ENCODE measurements at regions not wholly inside any gene's neighbourhood (a gene's known extent, or its start where the extent isn't known, plus 50 kb on each side); places are given as distances from the start of the nearest gene placed in this dataset.

DNA sequence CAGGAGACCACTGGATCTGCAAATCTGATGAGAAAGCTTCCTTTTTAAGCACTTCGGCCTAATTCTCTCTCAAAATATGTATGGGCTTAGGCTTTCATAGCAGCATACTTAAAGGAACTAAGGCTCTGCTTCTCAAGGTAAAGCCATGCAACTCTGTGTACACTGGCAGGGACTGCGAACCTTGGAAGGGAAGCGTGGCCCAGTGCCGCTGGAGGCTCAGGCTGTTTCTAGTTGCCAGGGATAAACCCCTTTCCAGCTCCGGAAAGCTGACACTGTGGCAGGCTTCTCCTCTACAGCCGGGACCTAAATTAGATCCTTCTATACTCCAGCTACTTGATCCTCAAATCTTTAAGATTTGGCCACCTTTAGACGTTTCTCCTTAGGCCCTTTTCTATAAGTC is 1091.3 kb upstream of the TENM3 start:
- H3K4me1 ChIP-seq (ENCODE audit: control insufficient read depth in 1 of 2, insufficient read depth in 2 of 2, low read length in 2 of 2), result no peaks in the 10 kb centered on the region
- no peak overlapping the region for H2BK120ac ChIP-seq (ENCODE audit: insufficient read depth, low read length, poor library complexity)
- no peaks in the 10 kb centered on the region for H3K36me3 ChIP-seq (ENCODE audit: control insufficient read depth in 1 of 2, insufficient read depth in 2 of 2, low read length in 2 of 2)
- no peak overlapping the region for H3K14ac ChIP-seq (ENCODE audit: low read length)
- no peak overlapping the region for H2BK12ac ChIP-seq (ENCODE audit: low read length)
- H2BK5ac ChIP-seq (ENCODE audit: low read depth, low read length, poor library complexity), result no peak overlapping the region
- no peak overlapping the region for H3K23ac ChIP-seq (ENCODE audit: low read length)
- no peak overlapping the region for H3K4ac ChIP-seq (ENCODE audit: low read depth, low read length)
- H4K91ac ChIP-seq (ENCODE audit: low read depth, low read length), result no peak overlapping the region
- H3K18ac ChIP-seq (ENCODE audit: low read length), result no peak overlapping the region
- no peaks in the 10 kb centered on the region for H3K79me2 ChIP-seq (ENCODE audit: control insufficient read depth, insufficient read depth, low read length, poor library complexity)
- H4K8ac ChIP-seq (ENCODE audit: low read depth, low read length), result no peak overlapping the region
- WGBS (ENCODE audit: extremely low coverage, insufficient coverage, insufficient read length), result no CpG with 5 or more reads among the region's 7 CpGs
- no peak overlapping the region for H2AFZ ChIP-seq (ENCODE audit: insufficient read depth, low read length, poor library complexity)
- H3K9me3 ChIP-seq (ENCODE audit: insufficient read depth, low read depth, low read length), result peaks cover 2% of the 10 kb centered on the region
- DNase-seq, result no peak
- H3K9ac ChIP-seq (ENCODE audit: low read length), result no peak overlapping the region
- H3K27me3 ChIP-seq (ENCODE audit: insufficient read depth, low read length), result no peaks in the 10 kb centered on the region
- H3K4me3 ChIP-seq (ENCODE audit: low read depth, low read length), result no peak overlapping the region
- no peak overlapping the region for H2AK5ac ChIP-seq (ENCODE audit: low read length)
- H3K27ac ChIP-seq (ENCODE audit: low read depth, low read length), result no peak overlapping the region
- no peak overlapping the region for H4K12ac ChIP-seq (ENCODE audit: low read depth, low read length)
- H3K4me2 ChIP-seq (ENCODE audit: low read length), result no peak overlapping the region
- H3K79me1 ChIP-seq (ENCODE audit: low read length), result no peaks in the 10 kb centered on the region

DNA sequence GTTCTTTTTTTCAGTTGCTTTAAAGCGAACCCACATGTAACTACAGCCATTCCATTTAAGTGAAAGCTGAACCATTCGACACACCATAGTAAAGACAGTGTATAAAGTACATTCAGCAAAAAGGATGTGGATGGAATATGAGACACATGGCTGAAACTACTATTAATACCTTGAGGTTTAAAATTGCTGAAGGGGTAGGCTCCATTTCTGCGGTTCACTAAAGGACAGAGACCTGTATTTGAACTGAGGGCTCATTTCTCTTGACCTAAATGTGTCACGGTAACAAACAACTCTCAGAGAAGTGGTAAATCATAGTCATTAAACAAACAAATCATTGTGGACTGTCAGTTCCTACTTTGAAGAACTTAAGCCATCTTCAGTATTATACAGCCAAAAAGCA is 1085.6 kb upstream of the TENM3 start:
- WGBS (ENCODE audit: extremely low coverage, insufficient coverage, insufficient read length), result no CpG with 5 or more reads among the region's 4 CpGs
- H3K79me1 ChIP-seq (ENCODE audit: low read length), result no peaks in the 10 kb centered on the region
- no peak overlapping the region for H2BK12ac ChIP-seq (ENCODE audit: low read length)
- H3K18ac ChIP-seq (ENCODE audit: low read length), result no peak overlapping the region
- H3K27ac ChIP-seq (ENCODE audit: low read depth, low read length), result no peak overlapping the region
- H2BK120ac ChIP-seq (ENCODE audit: insufficient read depth, low read length, poor library complexity), result no peak overlapping the region
- no peak overlapping the region for H3K14ac ChIP-seq (ENCODE audit: low read length)
- no peak overlapping the region for H3K4me3 ChIP-seq (ENCODE audit: low read depth, low read length)
- no peaks in the 10 kb centered on the region for H3K79me2 ChIP-seq (ENCODE audit: control insufficient read depth, insufficient read depth, low read length, poor library complexity)
- H3K27me3 ChIP-seq (ENCODE audit: insufficient read depth, low read length), result no peaks in the 10 kb centered on the region
- no peak overlapping the region for H2AK5ac ChIP-seq (ENCODE audit: low read length)
- H3K23ac ChIP-seq (ENCODE audit: low read length), result no peak overlapping the region
- no peak overlapping the region for H4K91ac ChIP-seq (ENCODE audit: low read depth, low read length)
- H3K36me3 ChIP-seq (ENCODE audit: control insufficient read depth in 1 of 2, insufficient read depth in 2 of 2, low read length in 2 of 2), result no peaks in the 10 kb centered on the region
- H3K4me1 ChIP-seq (ENCODE audit: control insufficient read depth in 1 of 2, insufficient read depth in 2 of 2, low read length in 2 of 2), result no peaks in the 10 kb centered on the region
- H3K4ac ChIP-seq (ENCODE audit: low read depth, low read length), result no peak overlapping the region
- no peak overlapping the region for H2BK5ac ChIP-seq (ENCODE audit: low read depth, low read length, poor library complexity)
- H4K8ac ChIP-seq (ENCODE audit: low read depth, low read length), result no peak overlapping the region
- H2AFZ ChIP-seq (ENCODE audit: insufficient read depth, low read length, poor library complexity), result no peak overlapping the region
- H4K12ac ChIP-seq (ENCODE audit: low read depth, low read length), result no peak overlapping the region
- H3K9ac ChIP-seq (ENCODE audit: low read length), result no peak overlapping the region
- no peak overlapping the region for H3K4me2 ChIP-seq (ENCODE audit: low read length)
- no peaks in the 10 kb centered on the region for H3K9me3 ChIP-seq (ENCODE audit: insufficient read depth, low read depth, low read length)
- no peak for DNase-seq

DNA sequence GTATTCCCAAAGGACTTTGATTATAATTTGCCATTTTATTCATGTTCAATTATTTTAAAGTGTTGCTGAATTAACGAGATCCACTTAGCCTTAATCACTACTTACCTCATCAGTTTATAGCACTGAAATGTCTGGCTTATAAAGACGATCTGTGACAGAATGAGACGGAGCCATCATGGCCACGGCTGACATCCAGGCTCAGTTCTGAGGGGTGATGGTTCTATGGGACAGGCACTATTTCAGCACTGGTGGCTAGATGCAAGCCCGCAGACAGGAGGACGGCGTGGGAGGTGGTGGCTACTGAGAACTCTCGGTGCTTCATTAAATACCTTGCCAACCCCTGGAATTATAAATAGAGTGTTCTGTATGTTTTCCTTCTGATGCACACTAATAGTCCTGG is 1084.2 kb upstream of the TENM3 start:
- no peak overlapping the region for H3K14ac ChIP-seq (ENCODE audit: low read length)
- no peak overlapping the region for H3K4me3 ChIP-seq (ENCODE audit: low read depth, low read length)
- no peaks in the 10 kb centered on the region for H3K27me3 ChIP-seq (ENCODE audit: insufficient read depth, low read length)
- no peak overlapping the region for H2AFZ ChIP-seq (ENCODE audit: insufficient read depth, low read length, poor library complexity)
- WGBS (ENCODE audit: extremely low coverage, insufficient coverage, insufficient read length), result no CpG with 5 or more reads among the region's 8 CpGs
- H4K8ac ChIP-seq (ENCODE audit: low read depth, low read length), result no peak overlapping the region
- H2AK5ac ChIP-seq (ENCODE audit: low read length), result no peak overlapping the region
- H3K27ac ChIP-seq (ENCODE audit: low read depth, low read length), result no peak overlapping the region
- no peak overlapping the region for H3K4me2 ChIP-seq (ENCODE audit: low read length)
- H2BK12ac ChIP-seq (ENCODE audit: low read length), result no peak overlapping the region
- no peaks in the 10 kb centered on the region for H3K79me1 ChIP-seq (ENCODE audit: low read length)
- H4K12ac ChIP-seq (ENCODE audit: low read depth, low read length), result no peak overlapping the region
- H3K4ac ChIP-seq (ENCODE audit: low read depth, low read length), result no peak overlapping the region
- H3K9me3 ChIP-seq (ENCODE audit: insufficient read depth, low read depth, low read length), result no peaks in the 10 kb centered on the region
- no peak overlapping the region for H2BK120ac ChIP-seq (ENCODE audit: insufficient read depth, low read length, poor library complexity)
- no peaks in the 10 kb centered on the region for H3K36me3 ChIP-seq (ENCODE audit: control insufficient read depth in 1 of 2, insufficient read depth in 2 of 2, low read length in 2 of 2)
- H3K9ac ChIP-seq (ENCODE audit: low read length), result no peak overlapping the region
- H3K23ac ChIP-seq (ENCODE audit: low read length), result no peak overlapping the region
- no peak overlapping the region for H2BK5ac ChIP-seq (ENCODE audit: low read depth, low read length, poor library complexity)
- H3K79me2 ChIP-seq (ENCODE audit: control insufficient read depth, insufficient read depth, low read length, poor library complexity), result no peaks in the 10 kb centered on the region
- no peak overlapping the region for H4K91ac ChIP-seq (ENCODE audit: low read depth, low read length)
- DNase-seq, result no peak
- H3K18ac ChIP-seq (ENCODE audit: low read length), result no peak overlapping the region
- no peaks in the 10 kb centered on the region for H3K4me1 ChIP-seq (ENCODE audit: control insufficient read depth in 1 of 2, insufficient read depth in 2 of 2, low read length in 2 of 2)

DNA sequence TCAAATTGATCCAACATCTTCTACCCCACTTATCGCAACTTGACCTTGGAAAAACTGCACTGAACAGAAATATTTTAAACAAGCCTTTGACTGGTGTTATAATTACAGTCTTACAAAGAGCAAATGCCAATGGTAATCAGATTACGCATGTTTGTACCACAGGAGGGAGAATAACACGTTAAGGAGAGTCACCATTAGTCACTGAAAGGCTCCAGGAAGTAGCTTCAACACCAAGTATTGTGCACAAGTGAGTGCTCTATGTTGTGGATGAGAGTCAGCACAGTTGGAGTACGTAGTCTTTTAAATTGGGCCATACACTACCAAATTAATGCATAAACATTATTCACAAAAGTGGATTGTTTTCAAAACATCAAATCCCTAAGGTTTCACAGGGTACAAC is 1081.5 kb upstream of the TENM3 start:
- H4K91ac ChIP-seq (ENCODE audit: low read depth, low read length), result no peak overlapping the region
- no peaks in the 10 kb centered on the region for H3K4me1 ChIP-seq (ENCODE audit: control insufficient read depth in 1 of 2, insufficient read depth in 2 of 2, low read length in 2 of 2)
- H3K4me2 ChIP-seq (ENCODE audit: low read length), result no peak overlapping the region
- H2AFZ ChIP-seq (ENCODE audit: insufficient read depth, low read length, poor library complexity), result no peak overlapping the region
- no CpG with 5 or more reads among the region's 4 CpGs for WGBS (ENCODE audit: extremely low coverage, insufficient coverage, insufficient read length)
- no peak overlapping the region for H2BK12ac ChIP-seq (ENCODE audit: low read length)
- H3K79me2 ChIP-seq (ENCODE audit: control insufficient read depth, insufficient read depth, low read length, poor library complexity), result no peaks in the 10 kb centered on the region
- no peak overlapping the region for H3K23ac ChIP-seq (ENCODE audit: low read length)
- H3K14ac ChIP-seq (ENCODE audit: low read length), result no peak overlapping the region
- no peak overlapping the region for H2BK5ac ChIP-seq (ENCODE audit: low read depth, low read length, poor library complexity)
- no peak overlapping the region for H3K4ac ChIP-seq (ENCODE audit: low read depth, low read length)
- no peak overlapping the region for H2BK120ac ChIP-seq (ENCODE audit: insufficient read depth, low read length, poor library complexity)
- no peaks in the 10 kb centered on the region for H3K79me1 ChIP-seq (ENCODE audit: low read length)
- no peaks in the 10 kb centered on the region for H3K36me3 ChIP-seq (ENCODE audit: control insufficient read depth in 1 of 2, insufficient read depth in 2 of 2, low read length in 2 of 2)
- no peak overlapping the region for H3K4me3 ChIP-seq (ENCODE audit: low read depth, low read length)
- no peaks in the 10 kb centered on the region for H3K27me3 ChIP-seq (ENCODE audit: insufficient read depth, low read length)
- no peak overlapping the region for H3K27ac ChIP-seq (ENCODE audit: low read depth, low read length)
- no peak overlapping the region for H4K12ac ChIP-seq (ENCODE audit: low read depth, low read length)
- H3K9ac ChIP-seq (ENCODE audit: low read length), result no peak overlapping the region
- H2AK5ac ChIP-seq (ENCODE audit: low read length), result no peak overlapping the region
- no peak overlapping the region for H3K18ac ChIP-seq (ENCODE audit: low read length)
- H3K9me3 ChIP-seq (ENCODE audit: insufficient read depth, low read depth, low read length), result no peaks in the 10 kb centered on the region
- DNase-seq, result no peak
- no peak overlapping the region for H4K8ac ChIP-seq (ENCODE audit: low read depth, low read length)
